PC-3 (cell line): ENCODE measurements at regions not wholly inside any gene's neighbourhood (a gene's known extent, or its start where the extent isn't known, plus 50 kb on each side); places are given as distances from the start of the nearest gene placed in this dataset.

Source experiments
- CTCF ChIP-seq: fragments of 300-600 bp; sonication (generic); conservative IDR thresholded peaks from 2 replicates; pipeline ENCODE4 v1.5.1; 2017; ENCODE audit warnings: antibody characterized with exemption, low read depth, mild to moderate bottlenecking, low read length
- EZH2phosphoT487 ChIP-seq: fragments of 300-600 bp; sonication (generic); IDR thresholded peaks from 2 replicates; pipeline ENCODE4 v1.6.1; 2018; ENCODE audit warnings: mild to moderate bottlenecking, antibody characterized with exemption, low read length, borderline replicate concordance

DNA sequence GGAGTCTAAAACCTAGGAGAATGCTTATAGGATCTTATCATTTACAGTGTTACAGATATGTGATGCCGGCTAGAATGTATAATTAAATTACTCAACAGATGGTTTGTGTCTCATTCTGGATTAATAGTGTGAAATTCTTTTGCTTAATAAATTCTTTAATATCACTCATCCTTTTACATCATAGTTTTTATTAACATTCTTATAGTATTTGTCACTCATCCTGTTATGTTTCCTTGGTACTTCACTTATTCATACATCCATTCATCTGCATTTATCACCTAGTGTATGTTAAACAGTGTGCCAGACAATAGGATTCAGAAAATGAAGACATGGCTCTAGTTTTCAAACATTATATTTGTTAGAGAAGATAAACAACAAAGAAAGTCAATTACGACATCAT is 468.7 kb downstream of the FRK start:
- TF ChIP-seq CTCF, result no peak
- no peak for TF ChIP-seq EZH2phosphoT487
